ENCODE measurements at regions not wholly inside any gene's neighbourhood (a gene's known extent, or its start where the extent isn't known, plus 50 kb on each side); places are given as distances from the start of the nearest gene placed in this dataset.

- no peak for TF ChIP-seq POLR2A (IDR thresholded peaks at IDR 0.05; ENCODE audit: low read length)
- no peak for TF ChIP-seq GATA1 (IDR thresholded peaks at IDR 0.05; ENCODE audit: low read depth, low read length)
Measured at GRCh38 chr15:93209690-93210445, 120.9 kb upstream of the RGMA start.

Measured in erythroblast (primary cell).